Endothelial cell of umbilical vein (primary cell): ENCODE measurements at regions not wholly inside any gene's neighbourhood (a gene's known extent, or its start where the extent isn't known, plus 50 kb on each side); places are given as distances from the start of the nearest gene placed in this dataset.

ENCODE experiments used
- BruUV-seq: library from RNA; stranded (reverse); fragments of 400-500 nt; replicated peaks from 2 replicates; lab custom pipeline; 2021; lab: Mats Ljungman, UMichigan
- CTCF ChIA-PET: fragments of 300-600, 350-600 bp; sonication (Branson Sonifier 250); formaldehyde crosslinking; loops from one replicate; lab custom pipeline; 2021; ENCODE audit warnings: antibody characterized with exemption, inconsistent platforms; lab: Charles Lee
- POLR2A ChIA-PET: fragments of 300-600, 350-600 bp; sonication (Branson Sonifier 250); formaldehyde crosslinking; loops from one replicate; lab custom pipeline; 2021; ENCODE audit warnings: antibody characterized with exemption, inconsistent platforms; lab: Charles Lee
- DNase-seq: peaks from one replicate; pipeline ENCODE4 v3.0.0-alpha.2; 2011; ENCODE audit warnings: low read depth, low spot score
- FAIRE-seq: peaks from 2 replicates; lab custom pipeline; 2011; peaks lifted over from hg19 to GRCh38; lab: Jason Lieb, UNC
- H2AFZ ChIP-seq: 2 replicates; pipeline ENCODE4 v1.6.0; 2012; ENCODE audit warnings: low read depth, low read length, control low read depth, inconsistent platforms
- H3K27ac ChIP-seq: 2 replicates; pipeline ENCODE4 v1.5.1; 2011; ENCODE audit warnings: low read depth, mild to moderate bottlenecking, control low read depth, low read length, moderate library complexity; ENCODE audit not compliant: insufficient read depth
- H3K27me3 ChIP-seq, 2 experiments: 2 replicates each; pipeline versions ENCODE4 v1.6.0 to v1.6.1; 2011; ENCODE audit warnings: low read length in 2 of 2, mixed read lengths in 1 of 2; ENCODE audit not compliant: control insufficient read depth in 2 of 2, insufficient read depth in 2 of 2
- H3K36me3 ChIP-seq, 2 experiments: 2 replicates in 1 of 2; 3 replicates in 1 of 2; pipeline ENCODE4 v1.5.1; 2011; ENCODE audit warnings: low read length in 2 of 2, mild to moderate bottlenecking in 1 of 2, moderate library complexity in 1 of 2; ENCODE audit not compliant: control insufficient read depth in 2 of 2, insufficient read depth in 2 of 2; ENCODE audit errors: extremely low read depth in 1 of 2
- H3K4me1 ChIP-seq: 3 replicates; pipeline ENCODE4 v1.5.1; 2011; ENCODE audit warnings: mild to moderate bottlenecking, low read length; ENCODE audit not compliant: control insufficient read depth, insufficient read depth; ENCODE audit errors: extremely low read depth
- H3K4me2 ChIP-seq: 2 replicates; pipeline ENCODE4 v1.6.1; 2011; ENCODE audit warnings: low read length, control low read depth, mixed read lengths; ENCODE audit not compliant: insufficient read depth
- H3K4me3 ChIP-seq, 3 experiments: fragments of 200-600 bp in 1 of 3; sonication (generic), shearing (Covaris generic) in 1 of 3; replicated peaks in 1 of 3; 2 replicates each; pipeline ENCODE4 v1.5.1; 2011 to 2016; ENCODE audit warnings: control low read depth in 3 of 3, low read length in 3 of 3, mild to moderate bottlenecking in 2 of 3, inconsistent platforms in 1 of 3, low read depth in 1 of 3, moderate library complexity in 1 of 3; ENCODE audit not compliant: insufficient read depth in 1 of 3
- H3K79me2 ChIP-seq: 2 replicates; pipeline ENCODE4 v1.6.0; 2012; ENCODE audit warnings: low read length, inconsistent platforms; ENCODE audit not compliant: control insufficient read depth, insufficient read depth
- H3K9ac ChIP-seq: replicated peaks from 2 replicates; pipeline ENCODE3; 2011; ENCODE audit warnings: low read length, control low read depth; ENCODE audit not compliant: insufficient read depth; ENCODE audit errors: extremely low read depth
- H3K9me1 ChIP-seq: replicated peaks from 3 replicates; pipeline ENCODE4 v1.6.0; 2011; ENCODE audit warnings: mild to moderate bottlenecking, low read length; ENCODE audit not compliant: control insufficient read depth, insufficient read depth; ENCODE audit errors: extremely low read depth
- H3K9me3 ChIP-seq: replicated peaks from 2 replicates; pipeline ENCODE4 v1.5.1; 2012; ENCODE audit warnings: low read length, inconsistent platforms; ENCODE audit not compliant: control insufficient read depth, insufficient read depth
- H4K20me1 ChIP-seq: replicated peaks from 2 replicates; pipeline ENCODE3; 2011; ENCODE audit warnings: mild to moderate bottlenecking, low read length; ENCODE audit not compliant: control insufficient read depth, insufficient read depth; ENCODE audit errors: extremely low read depth
- FOS ChIP-seq: IDR thresholded peaks from 2 replicates; pipeline ENCODE4 v1.6.1; 2011; ENCODE audit warnings: mild to moderate bottlenecking, low read length, moderate library complexity, borderline replicate concordance; ENCODE audit not compliant: insufficient read depth
- JUN ChIP-seq: IDR thresholded peaks from 2 replicates; pipeline ENCODE4 v1.6.1; 2011; ENCODE audit warnings: borderline replicate concordance, low read depth; ENCODE audit not compliant: insufficient read length, insufficient read depth
- MAX ChIP-seq: IDR thresholded peaks from 2 replicates; pipeline ENCODE4 v1.6.1; 2011; ENCODE audit not compliant: insufficient read depth, insufficient read length
- POLR2AphosphoS5 ChIP-seq: IDR thresholded peaks from 2 replicates; pipeline ENCODE4 v1.6.1; 2012; ENCODE audit warnings: low read depth, mild to moderate bottlenecking, control low read depth, low read length, moderate library complexity; ENCODE audit not compliant: insufficient read depth
- dilution Hi-C: fragments of 300-500 bp; cut with MboI; formaldehyde crosslinking; loops from one replicate; pipeline ENCODE4 v1.15.0; 2019; ENCODE audit warnings: low sequenced_read_pairs; ENCODE audit not compliant: extremely low pct_ligation_motif_present
- intact Hi-C: fragments of 100-400 bp; cut with micrococcal nuclease; formaldehyde crosslinking; loops from one replicate; pipeline ENCODE4 v1.10.0; 2022

GRCh38 chr15:94785091-94785490, 553.7 kb downstream of the MCTP2 start:
- Histone ChIP-seq H3K79me2 (no peaks in the 10 kb centered on the region), H3K9me1 (no peaks in the 10 kb centered on the region), H3K27ac (no peak overlapping the region), H3K4me1 (no peaks in the 10 kb centered on the region), H3K9ac (no peak overlapping the region), H4K20me1 (no peaks in the 10 kb centered on the region), H3K9me3 (no peaks in the 10 kb centered on the region), H3K36me3 (no peaks in the 10 kb centered on the region), H3K4me3 (no peak overlapping the region), H3K27me3 (no peaks in the 10 kb centered on the region), H3K4me2 (no peak overlapping the region), H2AFZ (no peak overlapping the region)
- BruUV-seq = no TSS peak
- POLR2A ChIA-PET = no interaction called here
- DNase-seq (no peak), FAIRE-seq (no peak)
- CTCF ChIA-PET = no interaction called here
- dilution Hi-C loops = no loop called here
- intact Hi-C loops = no loop called here
- no peak for TF ChIP-seq MAX
- TF ChIP-seq POLR2AphosphoS5 = no peak
- no peak for TF ChIP-seq FOS

GRCh38 chr15:94791008-94791407, 559.6 kb downstream of the MCTP2 start:
- FAIRE-seq = no peak
- POLR2A ChIA-PET = no interaction called here

More at GRCh38 chr15:94791008-94791407, 559.6 kb downstream of the MCTP2 start:
- Histone ChIP-seq H3K36me3 (no peaks in the 10 kb centered on the region), H2AFZ (no peak overlapping the region), H3K27me3 (no peaks in the 10 kb centered on the region), H3K79me2 (no peaks in the 10 kb centered on the region), H3K9ac (no peak overlapping the region), H3K4me2 (no peak overlapping the region), H3K9me3 (no peaks in the 10 kb centered on the region), H3K27ac (no peak overlapping the region), H3K4me3 (no peak overlapping the region), H3K9me1 (no peaks in the 10 kb centered on the region), H3K4me1 (peaks cover 12% of the 10 kb centered on the region), H4K20me1 (no peaks in the 10 kb centered on the region)
- DNase-seq = peak; percentile 14
- BruUV-seq = no TSS peak
- CTCF ChIA-PET = interaction anchor here (0.8 to 2.8 kb wide), 8 partner anchors 10 to 233 kb away, joined by 3 to 13 read pairs (median 3); no protein-coding TSS in a partner anchor
- TF ChIP-seq MAX (no peak), JUN (peak; percentile 60), FOS (peak; percentile 51)
- dilution Hi-C loops = no loop called here
- intact Hi-C loops = loop anchor here (2.0 to 5.0 kb wide), 2 partner anchors 54 to 119 kb away; no protein-coding TSS in a partner anchor
